ENCODE measurements at regions not wholly inside any gene's neighbourhood (a gene's known extent, or its start where the extent isn't known, plus 50 kb on each side); places are given as distances from the start of the nearest gene placed in this dataset.

GRCh38 chr12:61542551-61542950 lies 717.7 kb upstream of the USP15 start:
- no peaks in the 10 kb centered on the region for H3K4me1 ChIP-seq (ENCODE audit: control insufficient read depth, extremely low read depth, insufficient read depth, low read length)
- H4K20me1 ChIP-seq (ENCODE audit: control insufficient read depth, extremely low read depth, insufficient read depth, low read length): no peaks in the 10 kb centered on the region
- no peaks in the 10 kb centered on the region for H3K79me2 ChIP-seq (ENCODE audit: control insufficient read depth, insufficient read depth, low read length)
- no peak for DNase-seq (ENCODE audit: low read depth, low spot score)
- dilution Hi-C loops (cut with MboI; ENCODE audit: extremely low pct_ligation_motif_present, low sequenced_read_pairs): no loop called here
- no peaks in the 10 kb centered on the region for H3K27me3 ChIP-seq (ENCODE audit: control insufficient read depth, extremely low read depth, insufficient read depth, low read length)
- no peak overlapping the region for H3K4me3 ChIP-seq (ENCODE audit: control insufficient read depth in 2 of 3, extremely low read depth in 1 of 3, insufficient read depth in 2 of 3, low read depth in 1 of 3, low read length in 3 of 3)
- H3K4me2 ChIP-seq (ENCODE audit: control insufficient read depth, extremely low read depth, insufficient read depth, low read depth, low read length): no peak overlapping the region
- TF ChIP-seq EZH2 (IDR thresholded peaks at IDR 0.05; ENCODE audit: low read length) (no peak), CTCF (optimal IDR thresholded peaks at IDR 0.05 in 1 of 3, IDR thresholded peaks at IDR 0.05 in 1 of 3, conservative IDR thresholded peaks at IDR 0.05 in 1 of 3; ENCODE audit: extremely low read depth in 1 of 3, insufficient read depth in 2 of 3, low read length in 3 of 3) (no peak)
- H3K27ac ChIP-seq (ENCODE audit: control insufficient read depth, insufficient read depth, low read length): no peak overlapping the region
- no peak for FAIRE-seq
- no peak overlapping the region for H2AFZ ChIP-seq (ENCODE audit: control insufficient read depth, low read length)
- H3K36me3 ChIP-seq (ENCODE audit: control insufficient read depth in 2 of 2, extremely low read depth in 1 of 2, insufficient read depth in 2 of 2, low read length in 2 of 2): no peaks in the 10 kb centered on the region
- no peaks in the 10 kb centered on the region for H3K9me3 ChIP-seq (ENCODE audit: control insufficient read depth, low read depth, low read length)
- no peak overlapping the region for H3K9ac ChIP-seq (ENCODE audit: control insufficient read depth, extremely low read depth, insufficient read depth, low read length)
- H3K9me1 ChIP-seq (ENCODE audit: control insufficient read depth, extremely low read depth, insufficient read depth, low read length): no peaks in the 10 kb centered on the region

GRCh38 chr12:61546296-61546695 lies 713.9 kb upstream of the USP15 start:
- Histone ChIP-seq H3K79me2 (ENCODE audit: control insufficient read depth, insufficient read depth, low read length) (no peaks in the 10 kb centered on the region), H3K27ac (ENCODE audit: control insufficient read depth, insufficient read depth, low read length) (no peak overlapping the region), H3K9ac (ENCODE audit: control insufficient read depth, extremely low read depth, insufficient read depth, low read length) (no peak overlapping the region), H3K4me1 (ENCODE audit: control insufficient read depth, extremely low read depth, insufficient read depth, low read length) (no peaks in the 10 kb centered on the region), H3K4me2 (ENCODE audit: control insufficient read depth, extremely low read depth, insufficient read depth, low read depth, low read length) (no peak overlapping the region), H3K9me1 (ENCODE audit: control insufficient read depth, extremely low read depth, insufficient read depth, low read length) (no peaks in the 10 kb centered on the region), H4K20me1 (ENCODE audit: control insufficient read depth, extremely low read depth, insufficient read depth, low read length) (no peaks in the 10 kb centered on the region), H3K27me3 (ENCODE audit: control insufficient read depth, extremely low read depth, insufficient read depth, low read length) (no peaks in the 10 kb centered on the region), H2AFZ (ENCODE audit: control insufficient read depth, low read length) (no peak overlapping the region), H3K4me3 (ENCODE audit: control insufficient read depth in 2 of 3, extremely low read depth in 1 of 3, insufficient read depth in 2 of 3, low read depth in 1 of 3, low read length in 3 of 3) (no peak overlapping the region), H3K36me3 (ENCODE audit: control insufficient read depth in 2 of 2, extremely low read depth in 1 of 2, insufficient read depth in 2 of 2, low read length in 2 of 2) (no peaks in the 10 kb centered on the region), H3K9me3 (ENCODE audit: control insufficient read depth, low read depth, low read length) (no peaks in the 10 kb centered on the region)
- FAIRE-seq (no peak), DNase-seq (ENCODE audit: low read depth, low spot score) (no peak)
- dilution Hi-C loops (cut with MboI; ENCODE audit: extremely low pct_ligation_motif_present, low sequenced_read_pairs): no loop called here
- TF ChIP-seq EZH2 (IDR thresholded peaks at IDR 0.05; ENCODE audit: low read length) (no peak), CTCF (optimal IDR thresholded peaks at IDR 0.05 in 1 of 3, IDR thresholded peaks at IDR 0.05 in 1 of 3, conservative IDR thresholded peaks at IDR 0.05 in 1 of 3; ENCODE audit: extremely low read depth in 1 of 3, insufficient read depth in 2 of 3, low read length in 3 of 3) (peak in 1 of 3 experiments; percentile 3)
